ENCODE measurements at regions not wholly inside any gene's neighbourhood (a gene's known extent, or its start where the extent isn't known, plus 50 kb on each side); places are given as distances from the start of the nearest gene placed in this dataset.
A peak's percentile ranks its signal among the peaks of the same experiment; 100 is the strongest.

- H3K4me1 ChIP-seq (ENCODE audit: insufficient read depth): peaks cover 16% of the 10 kb centered on the region
- H2AFZ ChIP-seq: no peak overlapping the region
- no peaks in the 10 kb centered on the region for H3K9me2 ChIP-seq (replicated peaks; ENCODE audit: insufficient read depth)
- H3K9me3 ChIP-seq (ENCODE audit: low read depth): no peaks in the 10 kb centered on the region
- DNase-seq (ENCODE audit: low spot score): no peak
- H3K27me3 ChIP-seq: no peaks in the 10 kb centered on the region
- TF ChIP-seq, protein P1, sequence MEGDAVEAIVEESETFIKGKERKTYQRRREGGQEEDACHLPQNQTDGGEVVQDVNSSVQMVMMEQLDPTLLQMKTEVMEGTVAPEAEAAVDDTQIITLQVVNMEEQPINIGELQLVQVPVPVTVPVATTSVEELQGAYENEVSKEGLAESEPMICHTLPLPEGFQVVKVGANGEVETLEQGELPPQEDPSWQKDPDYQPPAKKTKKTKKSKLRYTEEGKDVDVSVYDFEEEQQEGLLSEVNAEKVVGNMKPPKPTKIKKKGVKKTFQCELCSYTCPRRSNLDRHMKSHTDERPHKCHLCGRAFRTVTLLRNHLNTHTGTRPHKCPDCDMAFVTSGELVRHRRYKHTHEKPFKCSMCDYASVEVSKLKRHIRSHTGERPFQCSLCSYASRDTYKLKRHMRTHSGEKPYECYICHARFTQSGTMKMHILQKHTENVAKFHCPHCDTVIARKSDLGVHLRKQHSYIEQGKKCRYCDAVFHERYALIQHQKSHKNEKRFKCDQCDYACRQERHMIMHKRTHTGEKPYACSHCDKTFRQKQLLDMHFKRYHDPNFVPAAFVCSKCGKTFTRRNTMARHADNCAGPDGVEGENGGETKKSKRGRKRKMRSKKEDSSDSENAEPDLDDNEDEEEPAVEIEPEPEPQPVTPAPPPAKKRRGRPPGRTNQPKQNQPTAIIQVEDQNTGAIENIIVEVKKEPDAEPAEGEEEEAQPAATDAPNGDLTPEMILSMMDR (IDR thresholded peaks at IDR 0.05; ENCODE audit: poor library complexity): no peak
- TF ChIP-seq EZH2phosphoT487 (IDR thresholded peaks at IDR 0.05; ENCODE audit: low read depth, severe bottlenecking, unreplicated experiment) (no peak), EZH2 (IDR thresholded peaks at IDR 0.05; ENCODE audit: borderline replicate concordance) (no peak)
- WGBS (ENCODE audit: low lambda C conversion rate, missing lambda C conversion rate): 55% methylated on average over 16 of the region's 16 CpGs
- peak overlapping the region; percentile 2 for H3K27ac ChIP-seq
- H4K20me1 ChIP-seq (ENCODE audit: insufficient read depth, poor library complexity, severe bottlenecking): no peaks in the 10 kb centered on the region
- H3K36me3 ChIP-seq (replicated peaks; ENCODE audit: insufficient read depth, low read depth): no peaks in the 10 kb centered on the region
- H3K79me2 ChIP-seq: no peaks in the 10 kb centered on the region
- H3K4me3 ChIP-seq: no peak overlapping the region
- H3K4me2 ChIP-seq: peak overlapping the region; percentile 36
Measured at GRCh38 chr17:72376526-72377345, 255.9 kb downstream of the SOX9 start.

GRCh38 chr17:72378414-72379390 lies 257.9 kb downstream of the SOX9 start:
- WGBS (ENCODE audit: low lambda C conversion rate, missing lambda C conversion rate): 77% methylated on average over 23 of the region's 23 CpGs
- no peaks in the 10 kb centered on the region for H3K9me3 ChIP-seq (ENCODE audit: low read depth)

GRCh38 chr17:72379516-72379915 lies 258.7 kb downstream of the SOX9 start:
- Histone ChIP-seq H4K20me1 (ENCODE audit: insufficient read depth, poor library complexity, severe bottlenecking) (no peaks in the 10 kb centered on the region), H3K79me2 (no peaks in the 10 kb centered on the region), H3K4me2 (no peak overlapping the region), H3K9me3 (ENCODE audit: low read depth) (no peaks in the 10 kb centered on the region), H3K27me3 (no peaks in the 10 kb centered on the region), H3K27ac (no peak overlapping the region), H3K36me3 (replicated peaks; ENCODE audit: insufficient read depth, low read depth) (no peaks in the 10 kb centered on the region), H3K4me3 (no peak overlapping the region), H3K9me2 (replicated peaks; ENCODE audit: insufficient read depth) (no peaks in the 10 kb centered on the region), H3K4me1 (ENCODE audit: insufficient read depth) (peaks cover 12% of the 10 kb centered on the region), H2AFZ (no peak overlapping the region)
- TF ChIP-seq EZH2 (IDR thresholded peaks at IDR 0.05; ENCODE audit: borderline replicate concordance): no peak
- TF ChIP-seq EZH2phosphoT487 (IDR thresholded peaks at IDR 0.05; ENCODE audit: low read depth, severe bottlenecking, unreplicated experiment): no peak
- TF ChIP-seq, protein P1 (IDR thresholded peaks at IDR 0.05; ENCODE audit: poor library complexity): no peak
- DNase-seq (ENCODE audit: low spot score): no peak
- 68% methylated on average over 11 of the region's 11 CpGs for WGBS (ENCODE audit: low lambda C conversion rate, missing lambda C conversion rate)

More at GRCh38 chr17:72378414-72379390, 257.9 kb downstream of the SOX9 start:
- no peaks in the 10 kb centered on the region for H3K79me2 ChIP-seq
- no peak overlapping the region for H3K27ac ChIP-seq
- TF ChIP-seq, protein P1 (IDR thresholded peaks at IDR 0.05; ENCODE audit: poor library complexity): no peak
- no peak for TF ChIP-seq EZH2 (IDR thresholded peaks at IDR 0.05; ENCODE audit: borderline replicate concordance)
- TF ChIP-seq EZH2phosphoT487 (IDR thresholded peaks at IDR 0.05; ENCODE audit: low read depth, severe bottlenecking, unreplicated experiment): no peak
- DNase-seq (ENCODE audit: low spot score): no peak
- no peak overlapping the region for H3K4me3 ChIP-seq
- no peaks in the 10 kb centered on the region for H3K27me3 ChIP-seq
- H3K4me1 ChIP-seq (ENCODE audit: insufficient read depth): peaks cover 16% of the 10 kb centered on the region
- H3K36me3 ChIP-seq (replicated peaks; ENCODE audit: insufficient read depth, low read depth): no peaks in the 10 kb centered on the region
- H3K9me2 ChIP-seq (replicated peaks; ENCODE audit: insufficient read depth): no peaks in the 10 kb centered on the region
- no peak overlapping the region for H2AFZ ChIP-seq
- no peak overlapping the region for H3K4me2 ChIP-seq
- H4K20me1 ChIP-seq (ENCODE audit: insufficient read depth, poor library complexity, severe bottlenecking): no peaks in the 10 kb centered on the region
